HEK293T (cell line): ENCODE measurements at regions not wholly inside any gene's neighbourhood (a gene's known extent, or its start where the extent isn't known, plus 50 kb on each side); places are given as distances from the start of the nearest gene placed in this dataset.

ENCODE experiments used
- CTCF ChIA-PET: fragments of 350-600 bp; formaldehyde crosslinking; extraction: SDS; loops from one replicate; lab custom pipeline; 2021; ENCODE audit warnings: antibody characterized with exemption, inconsistent platforms; lab: Yijun Ruan, JAX
- POLR2A ChIA-PET: fragments of 350-600 bp; formaldehyde crosslinking; extraction: SDS; loops from one replicate; lab custom pipeline; 2020; ENCODE audit warnings: antibody characterized with exemption, inconsistent platforms; lab: Yijun Ruan, JAX
- DNase-seq: peaks from one replicate; pipeline ENCODE4 v3.0.0; 2012; ENCODE audit warnings: mixed read lengths; ENCODE audit errors: extremely low spot score
- ARNT ChIP-seq: fragments of 450-650 bp; IDR thresholded peaks from 2 replicates; pipeline ENCODE4 v1.6.1; 2017; ENCODE audit warnings: mild to moderate bottlenecking
- BHLHE40 ChIP-seq: fragments of 450-650 bp; IDR thresholded peaks from 2 replicates; pipeline ENCODE4 v1.6.1; 2016; ENCODE audit warnings: mild to moderate bottlenecking, moderate library complexity, borderline replicate concordance
- CTBP1 ChIP-seq: fragments of 450-650 bp; IDR thresholded peaks from 2 replicates; pipeline ENCODE4 v1.6.1; 2016; ENCODE audit warnings: borderline replicate concordance
- ELF4 ChIP-seq: fragments of 450-650 bp; IDR thresholded peaks from 2 replicates; pipeline ENCODE4 v1.6.1; 2017; ENCODE audit warnings: antibody characterized with exemption
- FOXA1 ChIP-seq: fragments of 450-650 bp; IDR thresholded peaks from 2 replicates; pipeline ENCODE4 v1.6.1; 2016; ENCODE audit warnings: mild to moderate bottlenecking
- FOXK2 ChIP-seq: fragments of 450-650 bp; IDR thresholded peaks from 2 replicates; pipeline ENCODE4 v1.6.1; 2016; ENCODE audit warnings: mild to moderate bottlenecking
- FOXM1 ChIP-seq: fragments of 450-650 bp; IDR thresholded peaks from 2 replicates; pipeline ENCODE4 v1.6.1; 2017; ENCODE audit warnings: mild to moderate bottlenecking, borderline replicate concordance
- HDGF ChIP-seq: fragments of 450-650 bp; IDR thresholded peaks from 2 replicates; pipeline ENCODE4 v1.6.1; 2017; ENCODE audit warnings: antibody characterized with exemption, borderline replicate concordance
- L3MBTL2 ChIP-seq: fragments of 450-650 bp; conservative IDR thresholded peaks from 2 replicates; pipeline ENCODE4 v1.6.1; 2016; ENCODE audit warnings: mild to moderate bottlenecking
- LEF1 ChIP-seq: fragments of 450-650 bp; IDR thresholded peaks from 2 replicates; pipeline ENCODE4 v1.6.1; 2017; ENCODE audit warnings: mild to moderate bottlenecking, borderline replicate concordance
- NFRKB ChIP-seq: fragments of 450-650 bp; IDR thresholded peaks from 2 replicates; pipeline ENCODE4 v1.6.1; 2016; ENCODE audit warnings: mild to moderate bottlenecking, moderate library complexity
- SP1 ChIP-seq: fragments of 450-650 bp; IDR thresholded peaks from 2 replicates; pipeline ENCODE4 v1.6.1; 2017
- SUZ12 ChIP-seq: fragments of 450-650 bp; IDR thresholded peaks from 2 replicates; pipeline ENCODE4 v1.6.1; 2016; ENCODE audit warnings: mild to moderate bottlenecking
- TARDBP ChIP-seq: fragments of 450-650 bp; IDR thresholded peaks from 2 replicates; pipeline ENCODE4 v1.6.1; 2016
- ZNF384 ChIP-seq: fragments of 450-650 bp; IDR thresholded peaks from 2 replicates; pipeline ENCODE4 v1.6.1; 2016
- TF ChIP-seq, protein P1 (sequence below): fragments of 450-650 bp; IDR thresholded peaks from 2 replicates; pipeline ENCODE4 v1.6.1; 2016

DNA sequence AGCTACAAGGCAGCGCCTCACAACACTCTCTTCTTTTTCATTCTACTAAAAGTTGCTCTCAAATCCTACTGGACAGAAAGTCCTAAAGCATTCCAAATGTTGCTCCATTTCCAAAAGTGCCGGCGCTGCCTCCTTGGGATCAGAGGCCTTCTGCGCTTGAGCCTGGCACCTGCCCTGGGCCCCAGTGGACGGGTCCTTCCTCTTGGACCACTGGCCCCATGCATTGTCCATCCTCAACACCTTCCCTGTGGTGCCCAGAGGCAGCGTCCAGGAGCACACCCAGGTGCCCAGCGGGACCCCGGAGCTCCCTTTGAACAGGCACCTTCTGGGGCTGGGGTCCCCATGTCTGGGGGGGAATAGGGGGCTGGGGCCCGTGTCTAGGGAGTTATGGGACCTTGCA, 205.2 kb downstream of the ERMARD start:
- ChIA-PET CTCF (no interaction called here), POLR2A (no interaction called here)
- TF ChIP-seq SP1 (no peak), TARDBP (no peak), CTBP1 (no peak), ZNF384 (no peak), BHLHE40 (no peak), SUZ12 (no peak), FOXM1 (no peak), FOXA1 (no peak), ARNT (no peak), ELF4 (no peak), L3MBTL2 (no peak), LEF1 (no peak), HDGF (no peak), NFRKB (no peak), FOXK2 (no peak)
- TF ChIP-seq, protein P1, sequence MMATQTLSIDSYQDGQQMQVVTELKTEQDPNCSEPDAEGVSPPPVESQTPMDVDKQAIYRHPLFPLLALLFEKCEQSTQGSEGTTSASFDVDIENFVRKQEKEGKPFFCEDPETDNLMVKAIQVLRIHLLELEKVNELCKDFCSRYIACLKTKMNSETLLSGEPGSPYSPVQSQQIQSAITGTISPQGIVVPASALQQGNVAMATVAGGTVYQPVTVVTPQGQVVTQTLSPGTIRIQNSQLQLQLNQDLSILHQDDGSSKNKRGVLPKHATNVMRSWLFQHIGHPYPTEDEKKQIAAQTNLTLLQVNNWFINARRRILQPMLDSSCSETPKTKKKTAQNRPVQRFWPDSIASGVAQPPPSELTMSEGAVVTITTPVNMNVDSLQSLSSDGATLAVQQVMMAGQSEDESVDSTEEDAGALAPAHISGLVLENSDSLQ = no peak
- no peak for DNase-seq

DNA sequence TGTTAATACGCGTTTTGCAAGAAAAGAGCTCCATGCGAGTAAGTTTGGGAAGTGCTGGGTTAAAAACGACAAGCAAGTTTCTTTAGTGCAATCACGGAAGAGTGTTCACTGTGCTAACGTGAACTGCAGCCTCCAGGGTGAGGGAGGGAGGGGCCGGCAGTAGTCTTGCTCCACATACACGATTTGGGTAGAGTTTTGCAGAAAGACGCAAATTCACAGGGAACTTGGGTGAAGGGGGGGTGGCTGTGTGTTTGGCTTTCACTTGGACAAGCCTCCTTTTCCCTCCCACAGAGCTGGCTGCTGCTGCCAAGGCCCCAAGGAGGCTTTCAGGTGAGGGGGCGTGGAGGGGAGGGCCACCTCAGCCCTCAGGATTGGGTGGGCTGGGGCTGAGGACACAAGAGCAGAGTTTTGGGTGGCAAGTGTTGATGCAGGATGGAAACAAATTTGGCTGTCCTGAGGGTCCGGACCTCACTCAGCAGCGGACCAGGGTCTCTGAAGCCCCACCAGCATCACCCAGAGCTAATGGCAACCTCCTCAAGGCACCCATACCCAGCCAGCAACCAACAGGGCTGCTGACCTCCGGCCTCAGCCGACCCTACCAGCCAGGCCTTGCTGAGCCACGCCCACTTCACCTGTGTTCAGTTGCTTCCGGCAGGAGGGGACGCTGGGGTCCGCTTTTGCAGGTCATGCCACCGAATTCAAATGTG, 204.5 kb downstream of the ERMARD start:
- TF ChIP-seq CTBP1 (no peak), FOXK2 (no peak), SUZ12 (no peak), LEF1 (no peak), L3MBTL2 (no peak), NFRKB (no peak), TARDBP (no peak), ELF4 (no peak)
- TF ChIP-seq, protein P1 = no peak
- ChIA-PET CTCF (interaction anchor here (0.6 kb wide), 1 partner anchor 1062 kb away, joined by 3 read pairs; no protein-coding TSS in a partner anchor), POLR2A (no interaction called here)
- DNase-seq = no peak

DNA sequence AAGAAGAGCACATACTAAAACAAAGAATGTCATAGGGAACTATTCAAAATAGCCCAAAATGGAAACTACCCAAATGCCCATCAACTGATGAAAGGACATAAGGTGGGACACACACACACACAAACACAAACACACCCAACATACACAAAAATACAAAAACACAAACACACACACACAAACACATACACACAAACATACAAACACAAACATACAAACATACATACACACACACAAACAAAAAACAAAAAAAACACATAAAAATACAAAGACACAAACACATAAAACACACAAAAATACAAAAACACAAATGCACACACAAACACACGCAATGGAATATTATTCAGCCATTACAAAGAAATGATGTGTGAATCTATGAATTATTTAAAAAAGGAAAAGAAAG, 203.6 kb downstream of the ERMARD start:
- TF ChIP-seq HDGF = no peak
- TF ChIP-seq FOXK2 = no peak
- TF ChIP-seq LEF1 = no peak
- no peak for TF ChIP-seq FOXA1
- no peak for TF ChIP-seq ZNF384
- TF ChIP-seq BHLHE40 = no peak
- no peak for TF ChIP-seq CTBP1
- no peak for TF ChIP-seq FOXM1
- TF ChIP-seq, protein P1 = no peak
- TF ChIP-seq ARNT = no peak
- TF ChIP-seq SUZ12 = no peak
- CTCF ChIA-PET = no interaction called here

DNA sequence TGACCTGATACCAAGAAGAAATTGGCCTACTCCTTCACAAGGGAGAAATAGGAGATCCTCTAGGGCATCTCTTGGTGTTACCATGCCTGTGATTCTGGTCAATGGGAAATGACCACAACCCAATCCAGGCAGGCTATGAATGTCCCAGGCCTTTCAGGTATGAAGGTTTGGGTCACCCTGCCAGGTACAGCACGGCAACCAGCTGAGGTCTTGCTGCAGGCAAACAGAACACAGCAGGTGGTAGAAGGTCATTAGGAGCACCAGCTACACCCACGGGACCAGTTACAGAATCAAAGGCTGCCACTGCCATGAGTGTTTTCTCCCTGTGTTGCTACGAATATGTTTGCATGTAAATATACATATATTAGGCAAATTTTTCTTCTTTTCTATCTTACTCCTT, 202.3 kb downstream of the ERMARD start:
- ChIA-PET POLR2A (no interaction called here), CTCF (no interaction called here)
- no peak for DNase-seq
- TF ChIP-seq, protein P1 = no peak

More for the DNA sequence above, 203.6 kb downstream of the ERMARD start:
- DNase-seq = no peak
- POLR2A ChIA-PET = no interaction called here

DNA sequence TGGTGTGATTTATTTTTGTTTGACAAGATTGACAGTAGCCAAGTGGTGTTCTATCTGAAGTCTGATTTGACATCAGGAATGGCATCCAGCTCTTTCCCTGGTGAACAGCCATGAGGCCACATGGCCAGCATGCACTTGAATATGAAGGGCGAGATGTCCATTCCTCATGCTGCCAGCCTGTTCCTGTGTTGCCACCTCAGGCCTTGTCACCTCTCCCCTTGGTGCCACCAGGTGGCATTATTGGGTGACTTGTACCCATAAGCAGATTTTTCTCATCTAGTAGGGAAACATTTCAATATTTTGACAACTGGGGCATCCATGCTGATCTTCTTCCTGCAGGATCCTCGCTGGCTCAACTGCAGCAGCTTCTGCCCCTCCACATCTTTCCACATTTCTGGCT, 199.1 kb downstream of the ERMARD start:
- no peak for DNase-seq
- POLR2A ChIA-PET = no interaction called here
- TF ChIP-seq HDGF (no peak), FOXA1 (no peak), L3MBTL2 (no peak), FOXK2 (no peak), CTBP1 (no peak), ARNT (no peak), SP1 (no peak), SUZ12 (no peak), ELF4 (no peak), NFRKB (no peak), BHLHE40 (no peak), LEF1 (no peak), ZNF384 (no peak), TARDBP (no peak), FOXM1 (no peak)
- TF ChIP-seq, protein P1 = no peak
- CTCF ChIA-PET = interaction anchor here (0.7 to 1.3 kb wide), 3 partner anchors 119 to 579 kb away, joined by 3 to 5 read pairs (median 3); no protein-coding TSS in a partner anchor
